ENCODE measurements at regions not wholly inside any gene's neighbourhood (a gene's known extent, or its start where the extent isn't known, plus 50 kb on each side); places are given as distances from the start of the nearest gene placed in this dataset.

DNA sequence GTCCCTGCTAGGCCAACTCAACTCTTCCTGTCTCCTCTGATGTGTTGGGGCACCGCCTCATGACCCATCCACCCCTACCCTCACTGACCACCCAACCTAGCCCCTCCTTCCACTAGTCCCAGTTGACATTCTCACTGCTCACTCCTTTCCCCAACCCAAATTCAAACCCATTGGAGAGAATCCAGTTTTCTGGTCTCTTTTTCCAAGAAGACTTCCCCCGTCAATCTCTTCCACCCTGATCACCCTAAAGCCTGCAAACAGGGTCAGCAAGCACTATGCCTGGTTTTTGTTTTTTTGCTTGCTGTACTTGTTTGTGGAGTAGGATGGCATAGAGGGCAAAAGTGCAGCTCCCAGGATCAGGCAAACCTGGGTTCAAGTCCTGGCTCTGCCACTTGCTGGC lies 176.6 kb upstream of the PPP2R3A start:
- Histone ChIP-seq H3K9me3 (ENCODE audit: control insufficient read depth in 4 of 4, low read length in 3 of 4) (no peaks in the 10 kb centered on the region), H3K4me1 (ENCODE audit: control insufficient read depth in 4 of 4, insufficient read depth in 4 of 4, low read length in 3 of 4) (no peaks in the 10 kb centered on the region), H3K36me3 (ENCODE audit: control insufficient read depth in 4 of 4, insufficient read depth in 3 of 4, low read depth in 1 of 4, low read length in 3 of 4) (no peaks in the 10 kb centered on the region), H3K27me3 (ENCODE audit: control insufficient read depth in 4 of 4, insufficient read depth in 4 of 4, low read length in 3 of 4) (peaks cover 0 to 3% (median 0%) of the 10 kb centered on the region in 4 donors), H3K27ac (ENCODE audit: low read depth in 1 of 2, low read length in 2 of 2) (no peak overlapping the region), H3K9ac (ENCODE audit: low read depth in 1 of 2, low read length in 2 of 2) (no peak overlapping the region), H3K4me3 (ENCODE audit: low read depth in 1 of 3, low read length in 3 of 3) (no peak overlapping the region)
- no peak for DNase-seq (ENCODE audit: low spot score)
- TF ChIP-seq NR2F2 (IDR thresholded peaks at IDR 0.05): no peak
- WGBS: 95% methylated on average over 2 of the region's 2 CpGs

DNA sequence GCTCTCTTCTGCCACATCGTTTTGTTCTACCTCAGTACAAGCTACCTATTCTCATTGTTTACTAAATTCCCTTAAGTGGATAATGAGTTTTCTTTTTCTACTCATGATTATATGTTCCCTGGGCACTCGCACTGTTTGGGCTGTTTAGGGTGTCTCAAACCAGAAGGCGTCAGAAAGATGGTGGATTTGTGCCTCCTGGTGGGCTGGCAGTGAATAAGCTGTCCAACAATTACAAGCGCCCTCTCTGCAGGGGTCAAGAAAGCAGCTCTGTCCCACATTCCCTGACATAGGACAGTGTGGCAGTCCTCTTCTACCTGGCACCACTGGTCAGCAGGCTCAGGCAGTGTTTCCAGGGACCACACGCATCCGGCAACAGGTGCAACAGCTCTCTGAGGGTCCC lies 173.4 kb upstream of the PPP2R3A start:
- Histone ChIP-seq H3K27me3 (ENCODE audit: control insufficient read depth in 4 of 4, insufficient read depth in 4 of 4, low read length in 3 of 4) (peaks cover 0 to 3% (median 0%) of the 10 kb centered on the region in 4 donors), H3K9me3 (ENCODE audit: control insufficient read depth in 4 of 4, low read length in 3 of 4) (no peaks in the 10 kb centered on the region), H3K36me3 (ENCODE audit: control insufficient read depth in 4 of 4, insufficient read depth in 3 of 4, low read depth in 1 of 4, low read length in 3 of 4) (no peaks in the 10 kb centered on the region), H3K4me3 (ENCODE audit: low read depth in 1 of 3, low read length in 3 of 3) (no peak overlapping the region), H3K27ac (ENCODE audit: low read depth in 1 of 2, low read length in 2 of 2) (no peak overlapping the region), H3K9ac (ENCODE audit: low read depth in 1 of 2, low read length in 2 of 2) (no peak overlapping the region), H3K4me1 (ENCODE audit: control insufficient read depth in 4 of 4, insufficient read depth in 4 of 4, low read length in 3 of 4) (no peaks in the 10 kb centered on the region)
- DNase-seq (ENCODE audit: low spot score): no peak
- TF ChIP-seq, protein P1, sequence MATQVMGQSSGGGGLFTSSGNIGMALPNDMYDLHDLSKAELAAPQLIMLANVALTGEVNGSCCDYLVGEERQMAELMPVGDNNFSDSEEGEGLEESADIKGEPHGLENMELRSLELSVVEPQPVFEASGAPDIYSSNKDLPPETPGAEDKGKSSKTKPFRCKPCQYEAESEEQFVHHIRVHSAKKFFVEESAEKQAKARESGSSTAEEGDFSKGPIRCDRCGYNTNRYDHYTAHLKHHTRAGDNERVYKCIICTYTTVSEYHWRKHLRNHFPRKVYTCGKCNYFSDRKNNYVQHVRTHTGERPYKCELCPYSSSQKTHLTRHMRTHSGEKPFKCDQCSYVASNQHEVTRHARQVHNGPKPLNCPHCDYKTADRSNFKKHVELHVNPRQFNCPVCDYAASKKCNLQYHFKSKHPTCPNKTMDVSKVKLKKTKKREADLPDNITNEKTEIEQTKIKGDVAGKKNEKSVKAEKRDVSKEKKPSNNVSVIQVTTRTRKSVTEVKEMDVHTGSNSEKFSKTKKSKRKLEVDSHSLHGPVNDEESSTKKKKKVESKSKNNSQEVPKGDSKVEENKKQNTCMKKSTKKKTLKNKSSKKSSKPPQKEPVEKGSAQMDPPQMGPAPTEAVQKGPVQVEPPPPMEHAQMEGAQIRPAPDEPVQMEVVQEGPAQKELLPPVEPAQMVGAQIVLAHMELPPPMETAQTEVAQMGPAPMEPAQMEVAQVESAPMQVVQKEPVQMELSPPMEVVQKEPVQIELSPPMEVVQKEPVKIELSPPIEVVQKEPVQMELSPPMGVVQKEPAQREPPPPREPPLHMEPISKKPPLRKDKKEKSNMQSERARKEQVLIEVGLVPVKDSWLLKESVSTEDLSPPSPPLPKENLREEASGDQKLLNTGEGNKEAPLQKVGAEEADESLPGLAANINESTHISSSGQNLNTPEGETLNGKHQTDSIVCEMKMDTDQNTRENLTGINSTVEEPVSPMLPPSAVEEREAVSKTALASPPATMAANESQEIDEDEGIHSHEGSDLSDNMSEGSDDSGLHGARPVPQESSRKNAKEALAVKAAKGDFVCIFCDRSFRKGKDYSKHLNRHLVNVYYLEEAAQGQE (IDR thresholded peaks at IDR 0.05): no peak
- TF ChIP-seq HNF4A (conservative IDR thresholded peaks at IDR 0.05) (no peak), FOXA1 (IDR thresholded peaks at IDR 0.05) (no peak), YY1 (IDR thresholded peaks at IDR 0.05) (no peak), HNF4G (IDR thresholded peaks at IDR 0.05) (no peak)
- TF ChIP-seq, protein P2, sequence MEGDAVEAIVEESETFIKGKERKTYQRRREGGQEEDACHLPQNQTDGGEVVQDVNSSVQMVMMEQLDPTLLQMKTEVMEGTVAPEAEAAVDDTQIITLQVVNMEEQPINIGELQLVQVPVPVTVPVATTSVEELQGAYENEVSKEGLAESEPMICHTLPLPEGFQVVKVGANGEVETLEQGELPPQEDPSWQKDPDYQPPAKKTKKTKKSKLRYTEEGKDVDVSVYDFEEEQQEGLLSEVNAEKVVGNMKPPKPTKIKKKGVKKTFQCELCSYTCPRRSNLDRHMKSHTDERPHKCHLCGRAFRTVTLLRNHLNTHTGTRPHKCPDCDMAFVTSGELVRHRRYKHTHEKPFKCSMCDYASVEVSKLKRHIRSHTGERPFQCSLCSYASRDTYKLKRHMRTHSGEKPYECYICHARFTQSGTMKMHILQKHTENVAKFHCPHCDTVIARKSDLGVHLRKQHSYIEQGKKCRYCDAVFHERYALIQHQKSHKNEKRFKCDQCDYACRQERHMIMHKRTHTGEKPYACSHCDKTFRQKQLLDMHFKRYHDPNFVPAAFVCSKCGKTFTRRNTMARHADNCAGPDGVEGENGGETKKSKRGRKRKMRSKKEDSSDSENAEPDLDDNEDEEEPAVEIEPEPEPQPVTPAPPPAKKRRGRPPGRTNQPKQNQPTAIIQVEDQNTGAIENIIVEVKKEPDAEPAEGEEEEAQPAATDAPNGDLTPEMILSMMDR (IDR thresholded peaks at IDR 0.05; ENCODE audit: low read depth, low read length, missing input control): no peak
- WGBS: 73% methylated on average over 6 of the region's 6 CpGs

DNA sequence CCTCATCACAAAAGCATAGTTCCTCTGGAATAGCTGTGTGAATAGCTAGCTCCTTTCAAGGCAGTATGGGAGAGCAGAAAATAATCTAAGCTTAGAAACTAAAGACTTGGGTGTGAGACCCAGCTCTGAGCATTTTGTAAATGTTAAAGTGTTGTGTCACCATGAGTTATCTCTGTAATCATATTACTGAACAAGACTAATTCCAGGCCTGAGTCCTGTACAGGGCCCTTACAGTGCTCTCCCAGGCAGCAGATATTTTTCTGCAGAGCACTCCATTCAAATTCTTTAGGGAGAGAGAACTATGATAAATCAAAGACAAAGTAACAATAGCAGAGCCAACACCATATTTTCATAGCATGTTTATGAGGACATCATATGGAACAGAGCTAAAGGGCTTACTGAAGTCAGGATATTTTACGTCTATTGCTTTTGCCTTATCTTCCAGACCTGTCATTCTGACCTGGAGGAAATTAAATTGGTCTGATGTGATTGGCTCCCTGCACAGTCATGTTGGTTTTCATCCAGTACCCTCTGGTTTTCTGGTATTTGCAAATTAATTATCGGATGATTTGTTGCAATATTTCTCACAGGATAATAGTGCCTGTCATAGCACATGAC lies 172.6 kb upstream of the PPP2R3A start:
- WGBS: 67% methylated on average over 2 of the region's 2 CpGs

More for the DNA sequence above, 172.6 kb upstream of the PPP2R3A start:
- Histone ChIP-seq H3K9ac (ENCODE audit: low read depth in 1 of 2, low read length in 2 of 2) (no peak overlapping the region), H3K27me3 (ENCODE audit: control insufficient read depth in 4 of 4, insufficient read depth in 4 of 4, low read length in 3 of 4) (peaks cover 0 to 3% (median 0%) of the 10 kb centered on the region in 4 donors), H3K9me3 (ENCODE audit: control insufficient read depth in 4 of 4, low read length in 3 of 4) (no peaks in the 10 kb centered on the region), H3K27ac (ENCODE audit: low read depth in 1 of 2, low read length in 2 of 2) (no peak overlapping the region), H3K4me1 (ENCODE audit: control insufficient read depth in 4 of 4, insufficient read depth in 4 of 4, low read length in 3 of 4) (no peaks in the 10 kb centered on the region), H3K4me3 (ENCODE audit: low read depth in 1 of 3, low read length in 3 of 3) (no peak overlapping the region), H3K36me3 (ENCODE audit: control insufficient read depth in 4 of 4, insufficient read depth in 3 of 4, low read depth in 1 of 4, low read length in 3 of 4) (no peaks in the 10 kb centered on the region)
- no peak for TF ChIP-seq TAF1 (conservative IDR thresholded peaks at IDR 0.05)
- no peak for TF ChIP-seq YY1 (IDR thresholded peaks at IDR 0.05)
- TF ChIP-seq, protein P1 (IDR thresholded peaks at IDR 0.05): no peak
- TF ChIP-seq GABPA (IDR thresholded peaks at IDR 0.05 in 1 of 2, conservative IDR thresholded peaks at IDR 0.05 in 1 of 2): no peak
- TF ChIP-seq, protein P3, sequence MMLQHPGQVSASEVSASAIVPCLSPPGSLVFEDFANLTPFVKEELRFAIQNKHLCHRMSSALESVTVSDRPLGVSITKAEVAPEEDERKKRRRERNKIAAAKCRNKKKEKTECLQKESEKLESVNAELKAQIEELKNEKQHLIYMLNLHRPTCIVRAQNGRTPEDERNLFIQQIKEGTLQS (IDR thresholded peaks at IDR 0.05): no peak
- TF ChIP-seq SP1 (IDR thresholded peaks at IDR 0.05): no peak
- no peak for TF ChIP-seq RXRA (IDR thresholded peaks at IDR 0.05)
- TF ChIP-seq HNF4G (IDR thresholded peaks at IDR 0.05): no peak
- no peak for TF ChIP-seq EGR1 (IDR thresholded peaks at IDR 0.05; ENCODE audit: low read depth in 2 of 2)
- TF ChIP-seq, protein P4, sequence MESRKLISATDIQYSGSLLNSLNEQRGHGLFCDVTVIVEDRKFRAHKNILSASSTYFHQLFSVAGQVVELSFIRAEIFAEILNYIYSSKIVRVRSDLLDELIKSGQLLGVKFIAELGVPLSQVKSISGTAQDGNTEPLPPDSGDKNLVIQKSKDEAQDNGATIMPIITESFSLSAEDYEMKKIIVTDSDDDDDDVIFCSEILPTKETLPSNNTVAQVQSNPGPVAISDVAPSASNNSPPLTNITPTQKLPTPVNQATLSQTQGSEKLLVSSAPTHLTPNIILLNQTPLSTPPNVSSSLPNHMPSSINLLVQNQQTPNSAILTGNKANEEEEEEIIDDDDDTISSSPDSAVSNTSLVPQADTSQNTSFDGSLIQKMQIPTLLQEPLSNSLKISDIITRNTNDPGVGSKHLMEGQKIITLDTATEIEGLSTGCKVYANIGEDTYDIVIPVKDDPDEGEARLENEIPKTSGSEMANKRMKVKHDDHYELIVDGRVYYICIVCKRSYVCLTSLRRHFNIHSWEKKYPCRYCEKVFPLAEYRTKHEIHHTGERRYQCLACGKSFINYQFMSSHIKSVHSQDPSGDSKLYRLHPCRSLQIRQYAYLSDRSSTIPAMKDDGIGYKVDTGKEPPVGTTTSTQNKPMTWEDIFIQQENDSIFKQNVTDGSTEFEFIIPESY (IDR thresholded peaks at IDR 0.05): no peak
- DNase-seq (ENCODE audit: low spot score): no peak

All from liver (tissue), 8 donors.